B cell (primary cell): ENCODE measurements at regions not wholly inside any gene's neighbourhood (a gene's known extent, or its start where the extent isn't known, plus 50 kb on each side); places are given as distances from the start of the nearest gene placed in this dataset.

Source experiments
- ATAC-seq: fragments of 200-7000 bp; cut with Tn5 transposase; one replicate; pipeline ENCODE4 v1.10.0; 2021; ENCODE audit warnings: low read depth, mild to moderate bottlenecking, moderate number of reproducible peaks, moderate library complexity
- CTCF ChIA-PET: fragments of 350-600 bp; sonication (Branson Sonifier 250); formaldehyde crosslinking; loops from one replicate; lab custom pipeline; 2021; ENCODE audit warnings: antibody characterized with exemption, inconsistent platforms; lab: Charles Lee
- POLR2A ChIA-PET: fragments of 350-600 bp; sonication (Branson Sonifier 250); formaldehyde crosslinking; loops from one replicate; lab custom pipeline; 2021; ENCODE audit warnings: antibody characterized with exemption; lab: Charles Lee
- DNase-seq: peaks from one replicate; pipeline ENCODE4 v3.0.0; 2013
- H2AFZ ChIP-seq: 2 replicates; pipeline ENCODE4 v1.6.1; 2012; ENCODE audit warnings: mild to moderate bottlenecking, low read depth, low read length; ENCODE audit not compliant: insufficient read depth, poor library complexity, severe bottlenecking
- H3K27ac ChIP-seq, 2 donors: 1 replicate in 1 of 2; 2 replicates in 1 of 2; pipeline ENCODE4 v1.5.1; 2012 to 2013; ENCODE audit warnings: low read length in 2 of 2, mild to moderate bottlenecking in 2 of 2, moderate library complexity in 1 of 2
- H3K27me3 ChIP-seq, 4 experiments: fragments of 200-600 bp in 1 of 4; sonication (generic) in 1 of 4; replicated peaks in 1 of 4; 1 replicate in 2 of 4; 2 replicates in 2 of 4; pipeline versions ENCODE4 v1.6.1 to v1.7.0; 2013 to 2016; ENCODE audit warnings: low read length in 3 of 4, mild to moderate bottlenecking in 2 of 4, mixed read lengths in 1 of 4, moderate library complexity in 1 of 4; ENCODE audit not compliant: insufficient read depth in 4 of 4, control insufficient read depth in 3 of 4; ENCODE audit errors: control extremely low read depth in 1 of 4
- H3K36me3 ChIP-seq, 2 experiments: replicated peaks in 1 of 2; 1 replicate in 1 of 2; 2 replicates in 1 of 2; pipeline versions ENCODE4 v1.6.1 to v1.7.1; 2013; ENCODE audit warnings: low read length in 1 of 2; ENCODE audit not compliant: insufficient read depth in 2 of 2, control insufficient read depth in 1 of 2; ENCODE audit errors: control extremely low read depth in 1 of 2, extremely low read depth in 1 of 2
- H3K4me1 ChIP-seq, 2 donors: fragments of 200-600 bp in 1 of 2; sonication (generic) in 1 of 2; 1 replicate in 1 of 2; 2 replicates in 1 of 2; pipeline versions ENCODE4 v1.5.1 to v1.6.1; 2013 to 2017; ENCODE audit warnings: low read length in 2 of 2; ENCODE audit not compliant: control insufficient read depth in 2 of 2, insufficient read depth in 2 of 2
- H3K4me2 ChIP-seq: replicated peaks from 2 replicates; pipeline ENCODE3; 2012; ENCODE audit warnings: mild to moderate bottlenecking, low read depth, low read length; ENCODE audit not compliant: poor library complexity, severe bottlenecking
- H3K4me3 ChIP-seq, 5 experiments: fragments of 200-600 bp in 1 of 5; sonication (generic) in 1 of 5; 1 replicate in 3 of 5; 2 replicates in 2 of 5; pipeline versions ENCODE4 v1.5.1 to v1.7.0; 2011 to 2016; ENCODE audit warnings: low read length in 4 of 5, mild to moderate bottlenecking in 4 of 5, low read depth in 2 of 5, control low read depth in 1 of 5, moderate library complexity in 1 of 5; ENCODE audit not compliant: insufficient read depth in 1 of 5; ENCODE audit errors: control extremely low read depth in 1 of 5, extremely low read depth in 1 of 5
- H3K79me2 ChIP-seq: fragments of 200-600 bp; sonication (generic); one replicate; pipeline ENCODE4 v1.6.0; 2016; ENCODE audit warnings: low read length; ENCODE audit not compliant: control insufficient read depth, insufficient read depth
- H3K9ac ChIP-seq: fragments of 200-600 bp; sonication (generic); 2 replicates; pipeline ENCODE4 v1.6.1; 2017; ENCODE audit warnings: mild to moderate bottlenecking, low read length, moderate library complexity
- H3K9me3 ChIP-seq, 3 donors: one replicate each; pipeline versions ENCODE4 v1.6.1 to v1.7.1; 2013; ENCODE audit warnings: low read length in 2 of 3; ENCODE audit not compliant: control insufficient read depth in 2 of 3, insufficient read depth in 1 of 3; ENCODE audit errors: control extremely low read depth in 1 of 3
- H4K20me1 ChIP-seq: 2 replicates; pipeline ENCODE4 v1.6.0; 2012; ENCODE audit warnings: mild to moderate bottlenecking, low read length; ENCODE audit not compliant: insufficient read depth, control insufficient read depth, poor library complexity, severe bottlenecking
- H3K27ac Mint-ChIP-seq: one replicate; pipeline ENCODE4 v1.8.0; 2021; ENCODE audit warnings: mixed read lengths
- H3K27me3 Mint-ChIP-seq: one replicate; pipeline ENCODE4 v1.8.0; 2021; ENCODE audit warnings: mixed read lengths
- H3K4me1 Mint-ChIP-seq: one replicate; pipeline ENCODE4 v1.8.0; 2021; ENCODE audit warnings: mixed read lengths
- H3K4me3 Mint-ChIP-seq: one replicate; pipeline ENCODE4 v1.8.0; 2021; ENCODE audit warnings: mixed read lengths
- H3K9me3 Mint-ChIP-seq: one replicate; pipeline ENCODE4 v1.8.0; 2022; ENCODE audit warnings: mixed read lengths; ENCODE audit not compliant: insufficient read depth
- EZH2 ChIP-seq: IDR thresholded peaks from 2 replicates; pipeline ENCODE4 v1.6.1; 2012; ENCODE audit warnings: borderline replicate concordance, low read depth, mild to moderate bottlenecking, moderate library complexity, low read length; ENCODE audit not compliant: insufficient read depth, poor library complexity, severe bottlenecking
- WGBS: methylation state at CpG from one replicate; pipeline ENCODE4 v1.1.5; 2013; ENCODE audit warnings: missing lambda C conversion rate; ENCODE audit not compliant: insufficient coverage; 5-methylcytosine and 5-hydroxymethylcytosine counted together
- intact Hi-C: fragments of 100-400 bp; cut with micrococcal nuclease; formaldehyde crosslinking; loops from one replicate; pipeline ENCODE4 v1.10.0; 2022
- TF ChIP-seq, protein P1 (sequence below): fragments of 200-600 bp; IDR thresholded peaks from one replicate; pipeline ENCODE4 v1.8.0; 2022; ENCODE audit warnings: antibody characterized with exemption, mild to moderate bottlenecking

DNA sequence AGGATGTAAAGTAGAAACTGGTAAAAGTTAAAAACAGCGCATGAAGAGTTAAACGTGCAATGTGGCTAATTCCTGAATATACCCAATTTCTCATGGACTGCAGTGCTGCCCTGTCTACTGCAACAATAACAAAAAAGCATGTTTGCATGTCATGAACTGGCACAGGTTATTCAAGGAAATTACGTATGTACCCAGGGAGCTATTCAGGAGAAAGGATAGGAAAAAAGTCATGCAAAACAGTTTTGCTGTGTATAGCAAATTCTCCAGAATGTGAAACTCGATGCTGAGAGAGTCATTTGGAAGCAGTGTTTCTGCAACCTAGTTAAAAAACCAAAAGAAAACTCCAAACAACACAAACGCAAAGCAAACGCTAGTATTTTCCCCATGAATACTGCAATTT is 381.5 kb upstream of the PRKX start:
- no peak overlapping the region for H2AFZ ChIP-seq
- H3K79me2 ChIP-seq: no peaks in the 10 kb centered on the region
- TF ChIP-seq, protein P1, sequence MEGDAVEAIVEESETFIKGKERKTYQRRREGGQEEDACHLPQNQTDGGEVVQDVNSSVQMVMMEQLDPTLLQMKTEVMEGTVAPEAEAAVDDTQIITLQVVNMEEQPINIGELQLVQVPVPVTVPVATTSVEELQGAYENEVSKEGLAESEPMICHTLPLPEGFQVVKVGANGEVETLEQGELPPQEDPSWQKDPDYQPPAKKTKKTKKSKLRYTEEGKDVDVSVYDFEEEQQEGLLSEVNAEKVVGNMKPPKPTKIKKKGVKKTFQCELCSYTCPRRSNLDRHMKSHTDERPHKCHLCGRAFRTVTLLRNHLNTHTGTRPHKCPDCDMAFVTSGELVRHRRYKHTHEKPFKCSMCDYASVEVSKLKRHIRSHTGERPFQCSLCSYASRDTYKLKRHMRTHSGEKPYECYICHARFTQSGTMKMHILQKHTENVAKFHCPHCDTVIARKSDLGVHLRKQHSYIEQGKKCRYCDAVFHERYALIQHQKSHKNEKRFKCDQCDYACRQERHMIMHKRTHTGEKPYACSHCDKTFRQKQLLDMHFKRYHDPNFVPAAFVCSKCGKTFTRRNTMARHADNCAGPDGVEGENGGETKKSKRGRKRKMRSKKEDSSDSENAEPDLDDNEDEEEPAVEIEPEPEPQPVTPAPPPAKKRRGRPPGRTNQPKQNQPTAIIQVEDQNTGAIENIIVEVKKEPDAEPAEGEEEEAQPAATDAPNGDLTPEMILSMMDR: no peak
- no peak for TF ChIP-seq EZH2
- H3K4me3 ChIP-seq: no peak overlapping the region
- peaks cover 2% of the 10 kb centered on the region for H3K9me3 Mint-ChIP-seq
- whole genome bisulfite sequencing: 100% methylated on average over 2 of the region's 6 CpGs
- H4K20me1 ChIP-seq: no peaks in the 10 kb centered on the region
- H3K27me3 Mint-ChIP-seq: no peaks in the 10 kb centered on the region
- no peak for ATAC-seq
- no peaks in the 10 kb centered on the region for H3K36me3 ChIP-seq
- H3K4me1 ChIP-seq: no peaks in the 10 kb centered on the region
- H3K27ac Mint-ChIP-seq: no peak overlapping the region
- H3K4me1 Mint-ChIP-seq: no peaks in the 10 kb centered on the region
- H3K27me3 ChIP-seq: no peaks in the 10 kb centered on the region
- CTCF ChIA-PET: no interaction called here
- no peak for DNase-seq
- no peak overlapping the region for H3K27ac ChIP-seq
- intact Hi-C loops: no loop called here
- no peaks in the 10 kb centered on the region for H3K9me3 ChIP-seq
- no peak overlapping the region for H3K4me2 ChIP-seq
- no peak overlapping the region for H3K9ac ChIP-seq
- no peak overlapping the region for H3K4me3 Mint-ChIP-seq
- POLR2A ChIA-PET: no interaction called here

DNA sequence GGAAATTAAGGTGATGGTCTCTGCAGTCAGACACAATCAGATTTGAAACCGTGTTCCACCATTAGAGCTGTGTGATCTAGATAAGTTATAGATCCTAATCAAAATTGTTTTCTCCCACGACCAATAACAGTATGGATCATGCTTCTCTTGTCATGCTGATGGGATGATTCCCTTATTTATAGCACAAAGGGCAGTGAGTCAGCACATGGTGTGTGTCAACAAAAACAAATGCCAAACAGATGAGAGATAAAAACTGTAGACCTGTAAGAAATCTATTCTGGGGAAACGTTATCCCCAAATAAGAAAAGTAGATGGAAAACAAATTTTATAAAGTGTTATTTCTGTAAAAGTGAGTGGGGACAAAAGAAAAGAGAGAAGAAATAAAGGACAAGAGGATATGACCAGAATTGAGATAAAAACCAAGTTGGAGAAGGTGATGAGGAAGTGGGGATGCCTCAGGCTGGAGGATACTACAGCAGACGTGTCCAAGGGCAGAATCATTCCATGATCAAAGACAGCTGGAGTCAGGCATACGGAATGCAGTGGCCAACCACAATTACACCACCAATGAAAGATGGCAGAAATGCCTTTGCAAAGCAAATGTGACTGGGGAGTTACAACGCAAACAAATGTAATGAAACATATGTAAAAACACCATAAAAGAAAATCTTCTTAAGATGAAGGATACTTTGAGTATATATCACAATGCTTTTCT is 377.8 kb upstream of the PRKX start:
- ATAC-seq (no peak), DNase-seq (no peak)
- TF ChIP-seq EZH2: no peak
- TF ChIP-seq, protein P1: no peak
- H3K79me2 ChIP-seq: no peaks in the 10 kb centered on the region
- H2AFZ ChIP-seq: no peak overlapping the region
- intact Hi-C loops: no loop called here
- H3K27me3 Mint-ChIP-seq: no peaks in the 10 kb centered on the region
- H3K4me1 ChIP-seq: no peaks in the 10 kb centered on the region
- no peak overlapping the region for H3K9ac ChIP-seq
- no peak overlapping the region for H3K27ac ChIP-seq
- H3K9me3 ChIP-seq: no peaks in the 10 kb centered on the region
- H3K4me1 Mint-ChIP-seq: no peaks in the 10 kb centered on the region
- ChIA-PET CTCF (no interaction called here), POLR2A (no interaction called here)
- H3K4me3 ChIP-seq: no peak overlapping the region
- H3K9me3 Mint-ChIP-seq: no peaks in the 10 kb centered on the region
- no peaks in the 10 kb centered on the region for H3K36me3 ChIP-seq
- no peaks in the 10 kb centered on the region for H3K27me3 ChIP-seq
- WGBS: no CpG with 5 or more reads among the region's 6 CpGs
- H3K27ac Mint-ChIP-seq: no peak overlapping the region
- no peaks in the 10 kb centered on the region for H4K20me1 ChIP-seq
- no peak overlapping the region for H3K4me2 ChIP-seq
- no peak overlapping the region for H3K4me3 Mint-ChIP-seq
